ENCODE measurements at regions not wholly inside any gene's neighbourhood (a gene's known extent, or its start where the extent isn't known, plus 50 kb on each side); places are given as distances from the start of the nearest gene placed in this dataset.

DNA sequence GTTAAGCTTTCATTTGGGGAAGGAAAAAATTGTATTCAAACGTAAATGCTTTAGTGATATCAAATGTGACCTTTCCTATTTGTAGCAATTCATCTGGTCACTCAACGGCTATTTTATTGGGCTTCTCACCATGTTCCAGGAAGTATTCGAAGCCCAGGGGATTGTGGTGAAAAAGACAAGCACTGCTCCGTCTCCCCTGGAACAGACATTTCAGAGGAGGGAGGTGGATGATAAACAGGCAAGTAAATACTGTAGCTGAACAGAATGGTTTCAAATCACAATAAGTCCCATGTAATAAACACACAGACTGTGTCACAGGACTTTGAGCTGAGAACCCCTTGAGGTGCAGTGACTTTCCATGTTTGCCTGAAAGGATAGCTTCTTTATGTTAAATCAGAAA is 464.7 kb upstream of the HNRNPA3 start:
- TF ChIP-seq CTCF (IDR thresholded peaks at IDR 0.05): no peak
- 48 to 65% methylated on average over 4 of the region's 4 CpGs for WGBS, 2 donors
- H3K9me3 ChIP-seq: no peaks in the 10 kb centered on the region
- no peak for ATAC-seq
- peaks cover 0 to 7% (median 0%) of the 10 kb centered on the region in 9 donors for H3K4me1 ChIP-seq
- no peak overlapping the region for H3K4me3 ChIP-seq
- no peaks in the 10 kb centered on the region for H3K36me3 ChIP-seq
- intact Hi-C loops (cut with DNase I): no loop called here
- no peak for DNase-seq
- no peaks in the 10 kb centered on the region for H3K27me3 ChIP-seq
- no peak overlapping the region for H3K27ac ChIP-seq

GRCh38 chr2:176748662-176749061 is 463.9 kb upstream of the HNRNPA3 start:
- no peak for TF ChIP-seq CTCF (IDR thresholded peaks at IDR 0.05)
- no peak for DNase-seq
- H3K27me3 ChIP-seq: no peaks in the 10 kb centered on the region
- 75 to 86% methylated on average over 2 of the region's 2 CpGs for WGBS, 2 donors
- intact Hi-C loops (cut with DNase I): no loop called here
- H3K4me3 ChIP-seq: no peak overlapping the region
- ATAC-seq: no peak
- H3K36me3 ChIP-seq: no peaks in the 10 kb centered on the region
- H3K9me3 ChIP-seq: no peaks in the 10 kb centered on the region
- H3K4me1 ChIP-seq: peaks cover 0 to 11% (median 3%) of the 10 kb centered on the region in 9 donors
- no peak overlapping the region for H3K27ac ChIP-seq

DNA sequence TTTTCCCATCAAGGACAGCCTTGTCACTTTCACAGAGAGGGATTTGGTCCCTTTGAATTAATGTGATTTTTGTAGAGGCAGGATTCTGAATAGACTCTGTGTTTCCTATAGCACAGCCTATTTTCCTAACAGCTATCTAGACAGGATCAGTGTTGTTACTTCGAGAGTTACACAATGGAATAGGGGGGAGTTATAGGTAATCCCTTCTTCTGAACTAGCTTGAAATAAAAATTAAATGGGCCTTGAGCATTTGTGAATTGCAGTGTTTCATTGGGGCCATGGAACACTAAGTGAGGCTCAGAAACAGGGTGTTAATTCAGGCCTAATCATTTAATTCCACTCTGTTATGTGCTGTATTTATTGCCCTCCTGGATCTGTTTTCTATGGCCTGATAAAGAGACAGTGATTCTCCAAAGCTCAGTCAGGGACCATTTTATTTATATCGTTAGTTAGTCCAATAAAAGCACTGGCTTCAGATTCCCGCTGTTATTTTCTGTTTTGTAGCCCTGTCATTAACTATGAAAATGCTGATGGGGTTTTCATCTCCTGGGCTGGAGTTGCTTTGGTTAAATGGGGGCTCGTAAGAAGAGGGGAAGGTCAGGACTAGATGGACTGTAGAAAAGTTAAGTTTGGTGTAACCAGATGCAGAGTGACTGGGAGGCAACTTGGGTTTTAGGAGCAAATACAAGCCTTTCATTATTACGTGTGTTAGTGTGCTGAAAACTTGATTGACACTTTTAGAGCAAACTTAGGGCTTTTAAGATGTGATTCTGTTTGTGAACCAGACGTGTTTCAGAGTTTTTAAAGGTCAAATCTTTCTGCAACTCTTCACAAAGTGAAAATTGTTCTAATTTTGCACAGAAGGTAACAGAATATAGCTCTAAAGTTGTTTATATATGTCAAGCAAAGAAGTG is 461.0 kb upstream of the HNRNPA3 start:
- WGBS, 2 donors: 64 to 68% methylated on average over 6 of the region's 6 CpGs
- no peak for TF ChIP-seq CTCF (IDR thresholded peaks at IDR 0.05)
- Histone ChIP-seq H3K27ac (no peak overlapping the region), H3K9me3 (no peaks in the 10 kb centered on the region), H3K4me3 (no peak overlapping the region), H3K27me3 (no peaks in the 10 kb centered on the region), H3K4me1 (peaks cover 0 to 14% (median 6%) of the 10 kb centered on the region in 9 donors), H3K36me3 (no peaks in the 10 kb centered on the region)
- no peak for ATAC-seq
- intact Hi-C loops (cut with DNase I): no loop called here
- DNase-seq: no peak

DNA sequence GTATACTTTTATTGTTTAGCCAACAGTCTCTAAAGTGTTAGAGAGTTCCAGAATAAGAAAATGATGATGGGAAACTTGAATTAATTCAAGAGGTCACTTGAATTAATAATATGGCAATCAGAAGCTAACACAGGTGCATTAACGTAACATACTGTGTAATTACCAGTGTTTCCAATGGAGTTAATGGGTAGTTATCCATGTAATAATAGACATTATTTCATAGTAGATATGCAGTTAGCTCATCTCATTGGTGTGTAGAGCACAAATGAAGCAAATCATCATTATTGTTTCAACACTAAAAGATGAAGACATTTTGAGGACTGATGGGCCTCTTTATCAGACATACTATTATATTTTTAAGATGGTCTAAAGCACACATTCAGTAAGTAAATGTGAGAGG is 460.3 kb upstream of the HNRNPA3 start:
- H3K4me3 ChIP-seq: no peak overlapping the region

More for the DNA sequence above, 460.3 kb upstream of the HNRNPA3 start:
- no peaks in the 10 kb centered on the region for H3K9me3 ChIP-seq
- DNase-seq (no peak), ATAC-seq (no peak)
- no peaks in the 10 kb centered on the region for H3K36me3 ChIP-seq
- peaks cover 0 to 12% (median 6%) of the 10 kb centered on the region in 9 donors for H3K4me1 ChIP-seq
- H3K27ac ChIP-seq: no peak overlapping the region
- no peak for TF ChIP-seq CTCF (IDR thresholded peaks at IDR 0.05)
- WGBS, 2 donors: 92 to 95% methylated on average over 1 of the region's 1 CpG
- intact Hi-C loops (cut with DNase I): no loop called here
- no peaks in the 10 kb centered on the region for H3K27me3 ChIP-seq

All from heart right ventricle (tissue), 16 donors.